ENCODE measurements at regions not wholly inside any gene's neighbourhood (a gene's known extent, or its start where the extent isn't known, plus 50 kb on each side); places are given as distances from the start of the nearest gene placed in this dataset.
"Not testable (repeated sequence)": the region's sequence is repeated elsewhere in the genome, so short reads cannot be mapped to it uniquely, and the experiment has no call there.

DNA sequence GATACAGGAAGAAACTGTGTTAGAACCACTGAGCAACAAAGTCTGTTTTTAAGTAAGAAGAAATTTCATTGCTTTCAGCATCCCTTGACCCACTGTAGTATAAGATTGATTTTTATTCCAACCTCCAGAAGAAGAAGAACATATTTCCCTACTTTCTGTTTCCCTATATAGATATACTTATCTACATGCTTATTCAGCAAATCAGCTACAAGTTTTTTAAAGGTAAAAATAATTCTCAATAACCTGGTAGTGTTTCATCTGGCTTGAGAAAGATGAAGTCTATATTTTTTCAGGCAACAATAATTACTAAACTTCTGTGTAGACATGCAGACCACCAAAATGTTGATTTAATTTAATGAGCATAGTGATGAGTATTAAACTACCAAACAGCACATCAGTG lies 201.0 kb downstream of the OSTF1 start:
- DNase-seq, result no peak

DNA sequence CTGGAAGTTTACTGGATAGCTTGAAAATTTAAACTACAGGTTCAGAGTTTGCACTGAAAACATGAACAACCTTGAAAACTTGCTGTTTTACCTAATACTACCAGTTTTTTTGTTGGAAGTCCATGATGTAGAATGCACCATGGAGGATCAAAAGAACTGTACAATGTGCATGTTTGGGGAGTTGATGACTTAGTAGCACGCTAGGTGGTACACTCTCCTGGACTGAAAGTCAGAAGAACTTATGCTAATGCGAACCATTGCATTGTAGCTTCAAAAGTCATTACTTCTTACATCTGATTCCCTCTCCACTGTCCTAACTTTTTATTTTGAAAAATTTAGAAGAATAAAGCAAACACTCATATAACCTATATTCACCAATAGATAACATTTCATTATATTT lies 211.0 kb downstream of the OSTF1 start:
- DNase-seq, result no peak

DNA sequence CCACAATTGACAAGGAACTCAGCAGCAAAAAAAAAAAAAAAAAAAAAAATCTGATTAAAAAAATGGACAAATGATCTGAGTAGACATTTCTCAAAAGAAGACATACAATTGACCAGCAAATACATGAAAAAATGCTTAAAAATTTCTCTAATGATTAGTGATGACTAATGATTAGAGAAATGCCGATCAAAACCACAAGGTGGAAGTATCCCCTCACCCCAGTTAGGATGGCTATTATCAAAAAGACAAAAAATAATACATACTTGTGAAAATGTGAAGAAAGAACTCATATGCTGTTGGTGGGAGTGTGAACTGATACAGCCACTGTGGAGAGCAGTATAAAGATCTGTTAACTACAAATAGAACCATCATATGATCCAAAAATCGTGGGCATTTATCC lies 245.3 kb downstream of the OSTF1 start:
- DNase-seq, result no peak

DNA sequence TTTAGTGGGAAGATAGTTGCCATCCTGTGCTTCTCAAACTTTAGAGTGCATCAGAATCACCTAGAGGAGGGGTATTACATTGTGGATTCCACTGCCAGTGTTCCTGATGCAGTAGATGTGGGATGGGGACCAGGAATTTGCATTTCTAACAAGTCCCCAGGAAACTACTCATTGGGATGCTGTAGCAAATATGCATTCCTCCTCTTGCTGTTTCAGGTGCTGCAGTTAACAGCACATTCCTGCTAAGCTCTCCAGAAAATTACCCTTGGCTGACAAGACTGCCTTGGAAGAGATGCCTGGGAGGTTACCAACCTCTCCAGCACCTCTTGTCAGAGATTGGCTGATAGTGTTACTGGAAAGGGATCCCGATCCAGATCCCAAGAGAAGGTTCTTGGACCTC lies 270.5 kb downstream of the OSTF1 start:
- no peak for DNase-seq

DNA sequence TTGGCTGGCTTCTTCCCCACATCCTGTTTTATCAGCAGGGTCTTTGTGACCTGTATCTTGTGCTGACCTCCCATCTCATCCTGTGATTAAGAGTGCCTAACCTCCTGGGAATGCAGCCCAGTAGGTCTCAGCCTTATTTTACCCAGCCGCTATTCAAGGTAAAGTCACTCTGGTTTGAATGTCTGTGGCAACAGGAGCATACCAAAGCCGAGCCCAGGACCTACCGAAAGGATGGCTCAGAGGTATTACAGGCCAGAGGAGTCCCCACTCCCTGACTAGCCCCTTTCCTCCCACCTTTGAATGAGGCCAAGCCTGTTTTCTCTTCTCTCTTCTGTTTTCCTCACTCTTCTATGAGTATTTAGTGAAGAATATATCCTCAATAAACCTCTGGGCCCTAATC lies 271.3 kb downstream of the OSTF1 start:
- DNase-seq, result no peak

DNA sequence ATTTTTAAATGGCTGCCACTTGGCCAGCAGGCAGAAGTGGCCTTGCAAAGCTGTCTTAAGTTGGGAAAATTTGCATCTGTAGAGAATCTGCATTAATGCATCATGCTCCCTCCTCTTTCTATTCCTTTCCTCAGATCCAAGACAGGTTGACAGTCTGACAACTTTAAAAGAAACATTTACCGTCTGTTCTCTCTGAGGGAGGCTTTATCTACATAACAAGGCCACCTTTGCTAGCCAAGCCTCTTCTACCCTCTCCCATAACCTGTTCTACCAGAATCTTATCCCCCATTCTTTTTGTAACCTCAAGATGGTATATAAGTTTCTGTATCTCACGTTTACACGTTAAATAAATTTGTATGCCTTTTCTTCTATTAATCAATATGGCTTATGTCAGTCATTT lies 271.9 kb downstream of the OSTF1 start:
- DNase-seq, result no peak

DNA sequence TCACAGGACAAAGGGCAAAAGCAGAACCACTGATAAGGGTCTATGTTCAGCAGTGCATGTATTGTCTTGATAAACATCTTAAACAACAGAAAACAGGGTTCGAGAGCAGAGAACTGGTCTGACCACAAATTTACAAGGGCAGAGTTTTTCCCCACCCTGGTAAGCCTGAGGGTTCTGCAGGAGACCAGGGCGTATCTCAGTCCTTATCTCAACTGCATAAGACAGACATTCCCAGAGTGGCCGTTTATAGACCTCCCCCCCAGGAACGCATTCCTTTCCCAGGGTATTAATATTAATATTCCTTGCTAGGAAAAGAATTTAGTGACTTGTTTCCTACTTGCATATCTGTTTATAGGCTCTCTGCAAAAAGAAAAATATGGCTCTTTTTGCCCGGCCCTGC lies 274.1 kb downstream of the OSTF1 start:
- DNase-seq, result not testable (repeated sequence)

- no peak for DNase-seq
These were observed 276.9 kb downstream of the OSTF1 start for GRCh38 chr9:75365196-75365595.

DNA sequence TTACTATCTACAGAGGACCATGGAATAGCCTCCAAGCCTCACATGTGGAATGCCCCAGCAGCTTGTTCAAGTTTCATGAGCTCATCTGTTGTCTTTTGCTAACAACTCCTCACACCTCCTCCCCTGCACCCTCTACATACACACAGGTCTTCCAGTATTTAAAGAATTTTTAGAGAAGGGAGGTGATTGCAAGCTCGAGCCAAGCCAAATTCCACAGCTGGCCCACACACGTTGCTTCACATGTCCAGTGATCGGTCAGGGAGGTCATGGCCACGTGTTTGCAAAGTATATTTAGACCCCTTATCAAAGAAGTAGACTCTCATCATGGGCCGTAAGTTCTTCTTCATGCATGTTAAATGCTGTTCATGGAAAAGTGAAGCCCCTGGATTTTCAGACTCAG lies 281.7 kb downstream of the OSTF1 start:
- no peak for DNase-seq

- no peak for DNase-seq
These were observed 284.4 kb downstream of the OSTF1 start for GRCh38 chr9:75372499-75373268.

DNA sequence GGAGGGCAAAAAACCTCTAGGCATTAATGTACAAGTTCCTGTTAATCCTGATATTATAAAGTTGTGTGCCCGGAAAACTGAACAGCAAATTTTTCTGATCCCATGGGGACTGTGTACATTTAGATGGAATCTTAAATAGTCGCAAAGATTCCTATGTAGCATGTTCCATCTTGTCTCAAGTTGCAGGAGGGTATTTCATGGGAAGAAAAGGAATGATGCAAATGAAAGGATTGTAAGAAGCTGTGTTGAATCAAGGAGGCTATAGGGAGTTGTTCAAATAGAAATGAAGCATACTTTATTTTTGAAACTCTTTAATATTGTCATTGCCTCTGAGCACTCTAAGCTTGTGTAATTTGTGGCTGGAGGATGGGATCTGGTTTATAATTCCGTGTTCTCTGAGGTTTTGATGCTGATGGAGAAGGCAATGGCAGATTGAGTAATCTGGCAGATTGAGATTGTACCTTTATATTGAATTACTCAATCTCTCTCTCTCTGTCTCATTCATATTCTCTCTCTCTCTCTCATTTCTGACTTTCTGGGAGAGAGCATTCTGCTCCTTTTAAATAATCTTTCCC lies 288.5 kb downstream of the OSTF1 start:
- DNase-seq, result no peak

DNA sequence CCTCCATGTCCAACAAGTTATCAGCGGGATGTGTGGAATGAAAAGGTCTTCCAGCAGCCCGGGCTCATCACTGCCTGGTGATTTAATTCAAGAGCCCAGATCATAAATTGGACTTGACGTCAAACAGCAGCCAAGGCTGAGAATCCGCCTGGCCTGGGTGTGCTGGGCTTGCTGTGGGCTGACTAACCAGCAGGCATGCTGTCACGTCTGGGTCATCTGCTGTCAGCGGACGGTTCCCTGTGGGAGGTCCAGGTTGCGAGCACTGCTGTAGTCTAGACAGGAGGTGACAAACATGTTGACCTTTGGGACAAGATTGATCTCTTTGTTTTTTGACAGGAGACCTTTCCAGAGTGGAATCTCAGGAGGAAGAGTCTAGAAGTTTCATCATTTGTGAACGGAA lies 289.7 kb downstream of the OSTF1 start:
- DNase-seq, result no peak

- no peak for DNase-seq
These were observed 290.6 kb downstream of the OSTF1 start for GRCh38 chr9:75378926-75379325.

DNA sequence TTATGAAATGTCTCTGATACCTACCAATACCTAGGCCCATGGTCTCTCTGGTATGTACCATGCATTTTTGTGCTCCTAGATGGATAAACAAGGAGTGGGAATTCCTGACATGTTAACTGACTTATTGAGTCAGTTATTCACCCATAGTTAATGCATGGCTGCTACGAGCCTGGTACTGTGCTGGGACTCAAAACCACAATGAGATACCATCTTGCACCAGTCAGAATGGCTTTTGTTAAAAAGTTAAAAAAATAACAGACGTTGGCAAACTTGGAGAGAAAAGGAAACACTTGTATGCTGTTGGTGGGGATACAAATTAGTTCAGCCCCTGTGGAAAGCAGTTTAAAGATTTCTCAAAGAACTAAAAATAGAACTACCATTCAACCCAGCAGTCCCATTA lies 293.8 kb downstream of the OSTF1 start:
- DNase-seq, result no peak

DNA sequence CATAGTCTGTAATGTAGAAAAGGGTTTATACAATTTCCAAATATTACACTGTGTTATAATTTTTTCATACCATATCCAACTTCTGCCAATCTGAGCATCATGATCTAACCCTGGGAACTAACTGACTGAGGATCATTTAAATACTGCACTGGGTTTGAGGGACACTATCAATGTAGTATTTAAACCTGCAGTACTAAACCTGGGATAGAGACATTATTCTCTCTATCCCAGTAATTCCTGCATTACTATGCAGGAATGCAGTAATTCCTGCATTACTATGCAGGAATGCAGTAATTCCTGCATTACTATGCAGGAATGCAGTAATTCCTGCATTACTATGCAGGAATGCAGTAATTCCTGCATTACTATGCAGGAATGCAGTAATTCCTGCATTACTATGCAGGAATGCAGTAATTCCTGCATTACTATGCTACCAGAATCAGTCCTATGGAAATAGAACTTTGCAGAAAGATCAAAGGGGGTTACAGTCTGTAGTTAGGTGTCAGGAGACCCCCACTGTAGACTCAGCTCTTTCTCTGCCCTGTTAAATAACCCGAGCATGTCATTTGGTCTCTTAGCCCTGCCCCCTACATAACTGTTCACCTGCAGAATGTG lies 295.2 kb downstream of the OSTF1 start:
- not testable (repeated sequence) for DNase-seq

- DNase-seq, result no peak
These were observed 296.9 kb downstream of the OSTF1 start for GRCh38 chr9:75385236-75385635.

- DNase-seq, result no peak
These were observed 300.8 kb downstream of the OSTF1 start for GRCh38 chr9:75389101-75389500.

DNA sequence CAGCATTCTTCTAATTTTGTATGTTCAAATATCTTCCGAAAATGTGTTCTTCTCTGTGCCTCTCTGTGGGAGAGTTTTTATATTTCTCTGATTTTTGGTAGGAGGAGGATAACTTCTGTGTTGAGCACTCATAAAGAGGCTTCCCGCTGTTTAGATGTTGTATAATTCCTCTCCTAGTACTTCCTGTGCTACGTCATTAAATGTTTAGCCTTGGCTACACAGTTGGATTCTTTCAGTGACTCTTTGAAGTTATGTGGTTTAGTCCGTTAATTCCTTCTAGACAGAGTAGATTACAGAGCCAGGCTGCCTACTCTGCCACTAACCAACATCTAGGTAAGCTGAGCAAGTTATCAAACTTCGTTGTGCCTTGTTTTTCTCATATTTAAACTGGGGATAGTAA lies 302.6 kb downstream of the OSTF1 start:
- no peak for DNase-seq

DNA sequence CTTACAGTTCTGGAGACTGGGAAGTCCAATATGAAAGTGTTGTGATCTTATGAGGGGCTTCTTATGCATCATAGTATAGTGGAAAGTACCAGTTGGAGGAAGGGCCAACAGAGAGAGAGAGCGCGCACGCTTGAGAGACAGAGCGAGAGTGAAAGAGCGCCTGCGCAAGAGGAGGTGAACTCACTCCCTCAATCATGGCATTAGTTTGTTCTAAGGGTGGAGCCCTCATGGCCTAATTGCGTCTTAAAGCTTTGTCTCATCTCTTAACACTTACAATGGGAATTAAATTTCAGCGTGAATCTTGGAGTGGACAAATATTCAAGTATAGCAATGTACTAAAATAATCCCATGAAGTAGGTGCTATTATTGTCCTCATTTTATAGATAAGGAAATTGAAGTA lies 303.2 kb downstream of the OSTF1 start:
- DNase-seq, result no peak

- no peak for DNase-seq
These were observed 307.0 kb downstream of the OSTF1 start for GRCh38 chr9:75395336-75395735.

DNA sequence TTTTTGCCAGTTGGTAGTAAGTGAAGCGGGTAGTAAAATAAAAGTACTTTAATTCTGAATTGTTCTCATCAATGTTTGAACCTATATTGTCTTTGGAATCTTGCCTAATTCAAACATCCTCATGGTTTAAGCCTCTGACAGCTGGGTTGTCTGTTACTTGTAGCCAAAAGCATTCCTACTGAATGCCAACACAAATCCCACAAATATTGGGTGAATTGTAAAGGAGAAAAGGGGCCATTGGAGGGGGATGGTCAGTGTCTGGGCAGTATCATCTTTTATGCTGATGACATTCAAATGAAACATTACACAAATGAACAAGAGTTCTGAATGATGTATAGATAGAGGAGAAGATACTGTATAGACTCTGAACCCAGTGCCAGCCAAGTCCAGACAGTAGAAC lies 309.5 kb downstream of the OSTF1 start:
- no peak for DNase-seq

DNA sequence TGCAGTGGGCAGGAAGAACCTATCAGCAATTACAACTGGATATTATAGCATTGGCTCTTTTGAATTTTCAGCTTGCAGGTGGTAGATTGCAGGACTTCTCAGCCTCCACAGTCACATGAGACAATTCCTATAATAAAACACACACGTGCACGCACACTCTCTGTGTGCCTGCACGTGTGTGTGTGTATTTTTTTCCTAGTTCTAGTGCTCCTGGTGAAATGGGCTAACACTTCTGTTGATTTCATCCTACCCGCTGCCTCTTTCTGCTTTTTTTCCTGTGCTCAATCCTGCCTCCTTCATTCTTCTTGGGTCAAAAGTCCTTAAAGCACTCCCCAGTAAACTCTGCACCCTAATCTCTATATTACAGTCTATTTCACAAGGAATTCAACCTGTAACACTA lies 320.1 kb downstream of the OSTF1 start:
- no peak for DNase-seq

DNA sequence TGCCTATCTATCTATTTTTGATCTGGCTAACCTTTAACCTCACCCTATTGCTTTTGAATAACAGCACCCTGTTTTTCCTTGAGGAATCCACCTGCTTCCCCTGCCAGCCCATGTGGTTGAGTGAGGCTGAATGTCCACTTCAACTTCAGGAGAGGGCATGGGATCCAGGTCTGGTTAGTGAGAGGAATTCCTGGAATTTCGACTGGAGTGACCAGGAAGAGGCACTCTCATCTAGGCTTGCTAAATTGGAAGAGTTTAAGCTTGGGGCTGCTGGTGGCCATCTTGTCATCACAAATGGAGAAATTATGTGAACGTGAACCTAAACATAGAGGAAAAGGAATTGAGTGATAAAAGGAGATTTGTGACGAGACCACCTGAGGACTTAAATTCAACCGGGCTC lies 322.1 kb downstream of the OSTF1 start:
- no peak for DNase-seq

DNA sequence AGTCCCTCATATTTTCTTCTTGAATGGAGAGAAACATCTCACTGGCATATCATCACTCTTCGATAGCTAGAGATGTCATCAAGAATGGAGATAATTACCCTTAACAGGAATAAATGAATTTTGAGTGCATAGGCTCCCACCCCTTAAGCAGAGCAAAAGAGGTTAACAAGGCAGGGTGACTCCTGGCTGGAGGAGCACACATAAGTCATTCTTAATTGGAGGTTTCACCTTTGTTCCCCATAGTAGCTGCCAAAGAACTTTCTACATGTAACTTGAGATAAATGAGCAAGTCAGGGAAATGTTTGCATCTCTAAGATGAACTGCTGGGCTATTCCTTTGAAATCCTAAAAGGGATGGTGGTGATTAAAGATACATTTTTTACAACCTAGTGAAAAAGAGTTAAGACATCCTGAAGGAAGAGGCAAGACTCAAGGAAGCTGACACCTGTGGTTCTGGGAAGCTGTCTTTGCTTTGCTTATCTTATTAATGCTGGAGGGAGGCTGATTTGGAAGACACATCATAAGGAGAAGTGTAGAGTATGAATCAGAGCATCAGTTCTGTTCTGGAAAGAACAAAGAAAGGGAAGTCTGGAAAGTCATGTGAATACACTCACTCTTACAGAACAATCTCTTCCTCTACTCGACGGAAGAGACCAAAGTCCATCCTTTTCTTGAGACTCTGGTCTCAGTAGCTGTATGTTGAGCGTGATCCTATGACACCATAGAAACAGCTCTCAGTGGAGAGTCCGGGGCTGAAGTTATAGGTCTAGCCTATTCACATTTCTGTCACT lies 326.3 kb downstream of the OSTF1 start:
- no peak for DNase-seq

Data from CD4-positive, alpha-beta T cell treated with Interferon gamma for 1 hour (primary cell).